ENCODE measurements at regions not wholly inside any gene's neighbourhood (a gene's known extent, or its start where the extent isn't known, plus 50 kb on each side); places are given as distances from the start of the nearest gene placed in this dataset.
"Not testable (repeated sequence)": the region's sequence is repeated elsewhere in the genome, so short reads cannot be mapped to it uniquely, and the experiment has no call there.

DNA sequence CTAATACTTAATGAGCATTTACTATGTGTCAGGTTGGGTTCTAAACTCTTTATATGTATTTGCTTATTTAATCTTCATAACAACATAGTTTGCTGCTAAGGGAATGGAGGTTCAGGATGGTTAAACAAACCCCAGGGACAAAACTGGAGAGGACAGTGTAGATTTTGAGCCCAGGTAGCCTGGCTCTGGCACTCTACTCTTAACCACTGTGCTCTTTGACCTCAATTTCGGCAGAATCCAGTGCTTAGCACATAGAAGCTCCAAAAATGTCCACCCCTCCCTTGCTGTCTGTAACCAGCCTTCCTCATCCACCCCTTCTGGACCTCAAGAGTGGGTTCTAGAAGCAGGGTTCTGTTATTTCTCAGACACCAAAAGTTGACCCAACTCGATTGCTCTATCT, 88.0 kb upstream of the SYT13 start:
- DNase-seq (ENCODE audit: low spot score), result no peak
- H3K36me3 Mint-ChIP-seq (ENCODE audit: low read depth, unreplicated experiment), result no peaks in the 10 kb centered on the region
- no peak overlapping the region for H3K4me3 Mint-ChIP-seq (ENCODE audit: unreplicated experiment)
- TF ChIP-seq, protein P1, sequence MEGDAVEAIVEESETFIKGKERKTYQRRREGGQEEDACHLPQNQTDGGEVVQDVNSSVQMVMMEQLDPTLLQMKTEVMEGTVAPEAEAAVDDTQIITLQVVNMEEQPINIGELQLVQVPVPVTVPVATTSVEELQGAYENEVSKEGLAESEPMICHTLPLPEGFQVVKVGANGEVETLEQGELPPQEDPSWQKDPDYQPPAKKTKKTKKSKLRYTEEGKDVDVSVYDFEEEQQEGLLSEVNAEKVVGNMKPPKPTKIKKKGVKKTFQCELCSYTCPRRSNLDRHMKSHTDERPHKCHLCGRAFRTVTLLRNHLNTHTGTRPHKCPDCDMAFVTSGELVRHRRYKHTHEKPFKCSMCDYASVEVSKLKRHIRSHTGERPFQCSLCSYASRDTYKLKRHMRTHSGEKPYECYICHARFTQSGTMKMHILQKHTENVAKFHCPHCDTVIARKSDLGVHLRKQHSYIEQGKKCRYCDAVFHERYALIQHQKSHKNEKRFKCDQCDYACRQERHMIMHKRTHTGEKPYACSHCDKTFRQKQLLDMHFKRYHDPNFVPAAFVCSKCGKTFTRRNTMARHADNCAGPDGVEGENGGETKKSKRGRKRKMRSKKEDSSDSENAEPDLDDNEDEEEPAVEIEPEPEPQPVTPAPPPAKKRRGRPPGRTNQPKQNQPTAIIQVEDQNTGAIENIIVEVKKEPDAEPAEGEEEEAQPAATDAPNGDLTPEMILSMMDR (IDR thresholded peaks at IDR 0.05; ENCODE audit: unreplicated experiment), result no peak
- peaks cover 8% of the 10 kb centered on the region for H3K27me3 Mint-ChIP-seq (ENCODE audit: unreplicated experiment)
- H3K4me1 Mint-ChIP-seq (ENCODE audit: unreplicated experiment), result peaks cover 25% of the 10 kb centered on the region
- H3K27ac Mint-ChIP-seq (ENCODE audit: unreplicated experiment), result peak overlapping the region; percentile 94
- H3K9me3 Mint-ChIP-seq (ENCODE audit: unreplicated experiment), result no peaks in the 10 kb centered on the region

DNA sequence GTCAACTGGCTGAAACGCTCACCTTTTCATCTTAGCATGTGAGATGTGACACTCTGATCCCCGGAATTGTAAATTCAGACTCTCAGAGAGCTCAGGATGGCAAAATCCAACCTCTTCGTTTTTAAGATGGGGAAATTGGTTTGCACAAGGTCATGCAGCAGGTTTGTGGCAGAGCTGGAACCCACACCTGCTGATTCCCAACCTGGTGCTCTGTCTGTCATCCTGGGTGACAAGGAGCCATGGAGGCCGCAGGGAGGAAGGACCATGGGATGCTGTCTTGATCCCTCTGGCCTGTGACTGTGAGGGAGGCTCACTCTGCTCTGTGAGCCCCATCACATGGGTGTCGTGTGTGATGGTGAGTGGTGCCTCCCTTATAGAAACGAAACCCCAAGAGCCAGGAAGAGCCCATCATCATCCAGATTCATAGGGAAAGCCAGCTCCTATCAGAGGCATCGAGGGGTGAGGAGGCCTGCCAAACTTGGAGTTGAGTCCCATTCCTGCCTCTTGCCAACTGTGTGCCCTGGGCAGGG, 87.4 kb upstream of the SYT13 start:
- TF ChIP-seq, protein P1 (IDR thresholded peaks at IDR 0.05; ENCODE audit: unreplicated experiment), result no peak
- H3K27ac Mint-ChIP-seq (ENCODE audit: unreplicated experiment), result no peak overlapping the region
- no peak for DNase-seq (ENCODE audit: low spot score)
- peaks cover 8% of the 10 kb centered on the region for H3K27me3 Mint-ChIP-seq (ENCODE audit: unreplicated experiment)
- no peak overlapping the region for H3K4me3 Mint-ChIP-seq (ENCODE audit: unreplicated experiment)
- no peaks in the 10 kb centered on the region for H3K9me3 Mint-ChIP-seq (ENCODE audit: unreplicated experiment)
- no peaks in the 10 kb centered on the region for H3K36me3 Mint-ChIP-seq (ENCODE audit: low read depth, unreplicated experiment)
- H3K4me1 Mint-ChIP-seq (ENCODE audit: unreplicated experiment), result peaks cover 25% of the 10 kb centered on the region

DNA sequence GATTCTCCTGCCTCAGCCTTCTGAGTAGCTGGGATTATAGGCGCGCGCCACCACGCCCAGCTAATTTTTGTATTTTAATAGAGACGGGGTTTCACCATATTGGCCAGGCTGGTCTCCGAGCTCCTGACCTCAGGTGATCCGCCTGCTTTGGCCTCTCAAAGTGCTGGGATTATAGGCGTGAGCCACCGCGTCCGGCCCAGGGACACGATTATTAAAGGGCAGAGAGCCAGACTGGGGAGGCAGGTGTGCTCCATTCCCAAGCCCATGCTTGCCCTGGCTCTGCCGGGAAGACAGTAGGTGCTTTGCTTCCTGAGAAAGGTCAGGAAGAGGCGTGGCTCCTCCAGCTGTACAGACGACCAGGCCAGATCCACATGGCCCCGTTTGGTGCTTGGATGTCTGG, 86.3 kb upstream of the SYT13 start:
- DNase-seq (ENCODE audit: low spot score); H3K4me3 Mint-ChIP-seq (ENCODE audit: unreplicated experiment); H3K27ac Mint-ChIP-seq (ENCODE audit: unreplicated experiment); H3K36me3 Mint-ChIP-seq (ENCODE audit: low read depth, unreplicated experiment); H3K27me3 Mint-ChIP-seq (ENCODE audit: unreplicated experiment); H3K9me3 Mint-ChIP-seq (ENCODE audit: unreplicated experiment): not testable (repeated sequence)
- peaks cover 31% of the 10 kb centered on the region for H3K4me1 Mint-ChIP-seq (ENCODE audit: unreplicated experiment)

DNA sequence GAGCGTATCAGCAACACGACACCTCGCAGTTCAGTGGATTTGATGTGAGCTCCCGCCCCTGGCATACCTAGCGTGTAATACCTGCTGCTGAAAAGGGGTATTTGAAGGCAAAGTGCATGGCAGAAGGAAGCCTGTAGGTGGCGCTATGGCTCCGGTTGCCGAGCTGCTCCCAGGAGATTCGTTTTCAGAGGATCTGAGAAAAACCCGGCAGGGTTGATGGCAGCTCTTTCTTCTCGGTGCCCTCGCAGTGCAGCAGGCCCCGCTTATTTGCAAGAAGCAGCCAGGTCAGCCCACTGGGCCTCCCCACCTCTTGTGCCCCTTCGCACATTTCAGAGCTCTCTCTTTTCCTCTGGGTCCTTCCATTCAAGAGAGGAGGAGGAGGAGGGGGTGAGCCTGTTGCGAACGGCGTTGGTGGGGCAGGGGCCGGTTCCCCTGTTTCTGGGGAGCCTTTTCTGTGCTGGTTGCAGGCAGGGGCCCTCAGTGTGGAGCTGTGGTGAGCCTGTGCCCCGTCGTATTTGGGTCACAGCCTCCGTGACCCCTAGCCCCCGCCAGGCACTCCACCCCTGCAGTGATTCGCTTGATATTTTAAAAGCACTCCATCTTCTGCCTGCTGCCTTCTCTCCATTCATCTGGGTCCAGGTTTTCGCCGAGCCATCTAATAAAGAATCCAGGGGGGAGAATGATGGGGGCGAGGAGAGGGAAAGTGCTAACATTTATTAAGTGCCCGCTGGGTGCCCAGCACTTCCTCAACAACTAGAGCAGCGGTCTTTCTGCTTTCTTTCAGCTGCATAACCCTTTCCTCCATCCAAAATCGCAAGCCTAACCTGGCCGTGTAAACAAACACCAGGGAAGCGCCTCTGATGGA, 85.3 kb upstream of the SYT13 start:
- peak; percentile 89 for DNase-seq (ENCODE audit: low spot score)
- TF ChIP-seq, protein P1 (IDR thresholded peaks at IDR 0.05; ENCODE audit: unreplicated experiment), result peak; percentile 99
- H3K4me3 Mint-ChIP-seq (ENCODE audit: unreplicated experiment), result no peak overlapping the region
- peaks cover 35% of the 10 kb centered on the region for H3K4me1 Mint-ChIP-seq (ENCODE audit: unreplicated experiment)
- H3K36me3 Mint-ChIP-seq (ENCODE audit: low read depth, unreplicated experiment), result no peaks in the 10 kb centered on the region
- no peaks in the 10 kb centered on the region for H3K9me3 Mint-ChIP-seq (ENCODE audit: unreplicated experiment)
- peaks cover 8% of the 10 kb centered on the region for H3K27me3 Mint-ChIP-seq (ENCODE audit: unreplicated experiment)
- no peak overlapping the region for H3K27ac Mint-ChIP-seq (ENCODE audit: unreplicated experiment)

DNA sequence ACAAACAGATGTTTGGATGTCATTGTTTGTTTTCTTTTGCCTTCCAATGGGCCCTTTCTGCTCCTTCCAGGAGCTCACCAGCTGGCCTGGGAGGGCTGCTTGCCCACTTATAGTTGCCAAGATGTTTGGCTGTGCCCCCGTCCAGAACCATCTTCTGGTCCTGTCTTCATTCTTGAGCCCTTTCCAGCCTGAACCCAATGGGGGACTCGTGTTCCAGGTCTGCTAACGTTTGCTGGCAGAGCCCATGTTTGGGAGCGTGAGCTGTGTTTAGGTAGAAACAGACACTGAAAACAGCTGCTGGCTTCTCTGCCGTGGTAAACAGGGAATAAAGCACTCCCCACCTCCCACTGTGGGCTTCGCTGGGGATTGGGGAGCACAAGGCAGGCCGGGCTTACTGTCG, 83.2 kb upstream of the SYT13 start:
- H3K9me3 Mint-ChIP-seq (ENCODE audit: unreplicated experiment), result no peaks in the 10 kb centered on the region
- DNase-seq (ENCODE audit: low spot score), result no peak
- H3K4me1 Mint-ChIP-seq (ENCODE audit: unreplicated experiment), result peaks cover 29% of the 10 kb centered on the region
- peaks cover 2% of the 10 kb centered on the region for H3K27me3 Mint-ChIP-seq (ENCODE audit: unreplicated experiment)
- no peaks in the 10 kb centered on the region for H3K36me3 Mint-ChIP-seq (ENCODE audit: low read depth, unreplicated experiment)
- TF ChIP-seq, protein P1 (IDR thresholded peaks at IDR 0.05; ENCODE audit: unreplicated experiment), result no peak
- H3K27ac Mint-ChIP-seq (ENCODE audit: unreplicated experiment), result no peak overlapping the region
- no peak overlapping the region for H3K4me3 Mint-ChIP-seq (ENCODE audit: unreplicated experiment)
